ENCODE measurements at regions not wholly inside any gene's neighbourhood (a gene's known extent, or its start where the extent isn't known, plus 50 kb on each side); places are given as distances from the start of the nearest gene placed in this dataset.

DNA sequence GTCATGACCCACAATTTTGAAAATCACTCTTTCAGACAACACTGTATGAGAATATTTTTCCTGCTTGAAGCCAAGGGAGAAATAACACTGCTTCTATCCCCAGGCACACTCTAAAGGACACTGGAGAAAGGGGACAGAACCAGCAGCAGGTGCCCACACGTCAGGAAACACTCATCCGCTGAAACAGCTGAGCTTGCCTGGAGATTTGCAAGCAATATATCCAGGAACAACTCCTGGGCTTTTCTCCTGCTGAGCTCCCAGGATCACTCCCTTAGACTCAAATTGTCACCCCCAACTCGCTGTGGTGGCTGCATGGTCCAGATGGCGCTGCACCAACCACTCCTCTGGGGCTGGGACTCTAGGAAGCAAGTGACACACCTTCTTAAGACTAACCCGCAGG, 186.7 kb downstream of the ARL4C start:
- H3K27ac ChIP-seq (ENCODE audit: insufficient read depth, low read depth, low read length): no peak overlapping the region
- no peaks in the 10 kb centered on the region for H4K20me1 ChIP-seq (replicated peaks; ENCODE audit: control insufficient read depth, extremely low read depth, insufficient read depth, low read length)
- no peaks in the 10 kb centered on the region for H3K79me2 ChIP-seq (ENCODE audit: control insufficient read depth, insufficient read depth, low read length)
- CTCF ChIA-PET: no interaction called here
- no peak overlapping the region for H3K9ac ChIP-seq (replicated peaks; ENCODE audit: extremely low read depth, insufficient read depth, low read length)
- FAIRE-seq (no peak), DNase-seq (ENCODE audit: low read depth, low spot score) (no peak)
- POLR2A ChIA-PET: no interaction called here
- H2AFZ ChIP-seq (ENCODE audit: low read depth, low read length): no peak overlapping the region
- peaks cover 3 to 4% of the 10 kb centered on the region in 2 experiments for H3K27me3 ChIP-seq (ENCODE audit: control insufficient read depth in 2 of 2, insufficient read depth in 2 of 2, low read length in 2 of 2)
- no peaks in the 10 kb centered on the region for H3K36me3 ChIP-seq (ENCODE audit: control insufficient read depth in 2 of 2, extremely low read depth in 1 of 2, insufficient read depth in 2 of 2, low read length in 2 of 2)
- TF ChIP-seq FOS (IDR thresholded peaks at IDR 0.05; ENCODE audit: borderline replicate concordance, insufficient read depth, low read length): no peak
- no peak for TF ChIP-seq POLR2AphosphoS5 (IDR thresholded peaks at IDR 0.05; ENCODE audit: insufficient read depth, low read depth, low read length)
- no peak for TF ChIP-seq POLR2A (IDR thresholded peaks at IDR 0.05; ENCODE audit: low read depth, low read length)
- TF ChIP-seq EZH2 (IDR thresholded peaks at IDR 0.05; ENCODE audit: borderline replicate concordance, low read depth, low read length, severe bottlenecking): no peak
- TF ChIP-seq, protein P1, sequence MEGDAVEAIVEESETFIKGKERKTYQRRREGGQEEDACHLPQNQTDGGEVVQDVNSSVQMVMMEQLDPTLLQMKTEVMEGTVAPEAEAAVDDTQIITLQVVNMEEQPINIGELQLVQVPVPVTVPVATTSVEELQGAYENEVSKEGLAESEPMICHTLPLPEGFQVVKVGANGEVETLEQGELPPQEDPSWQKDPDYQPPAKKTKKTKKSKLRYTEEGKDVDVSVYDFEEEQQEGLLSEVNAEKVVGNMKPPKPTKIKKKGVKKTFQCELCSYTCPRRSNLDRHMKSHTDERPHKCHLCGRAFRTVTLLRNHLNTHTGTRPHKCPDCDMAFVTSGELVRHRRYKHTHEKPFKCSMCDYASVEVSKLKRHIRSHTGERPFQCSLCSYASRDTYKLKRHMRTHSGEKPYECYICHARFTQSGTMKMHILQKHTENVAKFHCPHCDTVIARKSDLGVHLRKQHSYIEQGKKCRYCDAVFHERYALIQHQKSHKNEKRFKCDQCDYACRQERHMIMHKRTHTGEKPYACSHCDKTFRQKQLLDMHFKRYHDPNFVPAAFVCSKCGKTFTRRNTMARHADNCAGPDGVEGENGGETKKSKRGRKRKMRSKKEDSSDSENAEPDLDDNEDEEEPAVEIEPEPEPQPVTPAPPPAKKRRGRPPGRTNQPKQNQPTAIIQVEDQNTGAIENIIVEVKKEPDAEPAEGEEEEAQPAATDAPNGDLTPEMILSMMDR (IDR thresholded peaks at IDR 0.05; ENCODE audit: extremely low read depth in 1 of 2, insufficient read depth in 1 of 2, low read depth in 1 of 2, low read length in 2 of 2): no peak
- H3K4me1 ChIP-seq (ENCODE audit: control insufficient read depth, extremely low read depth, insufficient read depth, low read length): no peaks in the 10 kb centered on the region
- no peak overlapping the region for H3K4me3 ChIP-seq (replicated peaks in 1 of 3; ENCODE audit: insufficient read depth in 1 of 3, low read depth in 1 of 3, low read length in 3 of 3)
- H3K9me3 ChIP-seq (replicated peaks; ENCODE audit: control insufficient read depth, insufficient read depth, low read length): no peaks in the 10 kb centered on the region
- no peak overlapping the region for H3K4me2 ChIP-seq (ENCODE audit: insufficient read depth, low read length)
- dilution Hi-C loops (cut with MboI; ENCODE audit: extremely low pct_ligation_motif_present, low sequenced_read_pairs): no loop called here
- intact Hi-C loops (cut with micrococcal nuclease): no loop called here
- H3K9me1 ChIP-seq (replicated peaks; ENCODE audit: control insufficient read depth, extremely low read depth, insufficient read depth, low read length): no peaks in the 10 kb centered on the region
- BruUV-seq (replicated peaks): no TSS peak

DNA sequence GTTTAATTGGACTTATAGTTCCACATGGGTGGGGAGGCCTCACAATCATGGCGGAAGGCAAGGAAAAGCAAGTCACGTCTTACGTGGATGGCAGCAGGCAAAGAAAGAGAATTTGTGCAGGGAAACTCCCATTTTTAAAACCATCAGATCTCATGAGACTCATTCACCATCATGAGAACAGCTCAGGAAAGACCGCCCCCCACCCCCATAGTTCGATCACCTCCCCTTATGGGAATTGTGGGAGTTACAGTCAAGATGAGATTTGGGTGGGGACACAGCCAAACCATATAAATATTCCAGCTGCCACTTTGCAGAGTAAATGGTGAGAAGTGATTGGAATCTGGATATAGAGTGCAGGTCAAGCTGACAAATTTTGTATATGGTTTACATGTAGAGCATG, 187.4 kb downstream of the ARL4C start:
- H3K79me2 ChIP-seq (ENCODE audit: control insufficient read depth, insufficient read depth, low read length): no peaks in the 10 kb centered on the region
- no peaks in the 10 kb centered on the region for H4K20me1 ChIP-seq (replicated peaks; ENCODE audit: control insufficient read depth, extremely low read depth, insufficient read depth, low read length)
- no peak overlapping the region for H3K27ac ChIP-seq (ENCODE audit: insufficient read depth, low read depth, low read length)
- H3K9me1 ChIP-seq (replicated peaks; ENCODE audit: control insufficient read depth, extremely low read depth, insufficient read depth, low read length): no peaks in the 10 kb centered on the region
- dilution Hi-C loops (cut with MboI; ENCODE audit: extremely low pct_ligation_motif_present, low sequenced_read_pairs): no loop called here
- no peak overlapping the region for H3K4me2 ChIP-seq (ENCODE audit: insufficient read depth, low read length)
- no peaks in the 10 kb centered on the region for H3K9me3 ChIP-seq (replicated peaks; ENCODE audit: control insufficient read depth, insufficient read depth, low read length)
- ChIA-PET CTCF (interaction anchor here (0.9 kb wide), 1 partner anchor 10 kb away, joined by 3 read pairs; no protein-coding TSS in a partner anchor), POLR2A (no interaction called here)
- H3K36me3 ChIP-seq (ENCODE audit: control insufficient read depth in 2 of 2, extremely low read depth in 1 of 2, insufficient read depth in 2 of 2, low read length in 2 of 2): no peaks in the 10 kb centered on the region
- H3K9ac ChIP-seq (replicated peaks; ENCODE audit: extremely low read depth, insufficient read depth, low read length): no peak overlapping the region
- DNase-seq (ENCODE audit: low read depth, low spot score) (no peak), FAIRE-seq (no peak)
- H2AFZ ChIP-seq (ENCODE audit: low read depth, low read length): no peak overlapping the region
- intact Hi-C loops (cut with micrococcal nuclease): no loop called here
- no TSS peak for BruUV-seq (replicated peaks)
- no peak overlapping the region for H3K4me3 ChIP-seq (replicated peaks in 1 of 3; ENCODE audit: insufficient read depth in 1 of 3, low read depth in 1 of 3, low read length in 3 of 3)
- H3K4me1 ChIP-seq (ENCODE audit: control insufficient read depth, extremely low read depth, insufficient read depth, low read length): no peaks in the 10 kb centered on the region
- TF ChIP-seq JUN (IDR thresholded peaks at IDR 0.05; ENCODE audit: borderline replicate concordance, insufficient read depth, insufficient read length, low read depth): no peak
- no peak for TF ChIP-seq POLR2AphosphoS5 (IDR thresholded peaks at IDR 0.05; ENCODE audit: insufficient read depth, low read depth, low read length)
- no peak for TF ChIP-seq EZH2 (IDR thresholded peaks at IDR 0.05; ENCODE audit: borderline replicate concordance, low read depth, low read length, severe bottlenecking)
- TF ChIP-seq POLR2A (IDR thresholded peaks at IDR 0.05; ENCODE audit: low read depth, low read length): no peak
- no peak for TF ChIP-seq FOS (IDR thresholded peaks at IDR 0.05; ENCODE audit: borderline replicate concordance, insufficient read depth, low read length)
- TF ChIP-seq MYC (IDR thresholded peaks at IDR 0.05; ENCODE audit: low read depth, low read length): no peak
- TF ChIP-seq, protein P2, sequence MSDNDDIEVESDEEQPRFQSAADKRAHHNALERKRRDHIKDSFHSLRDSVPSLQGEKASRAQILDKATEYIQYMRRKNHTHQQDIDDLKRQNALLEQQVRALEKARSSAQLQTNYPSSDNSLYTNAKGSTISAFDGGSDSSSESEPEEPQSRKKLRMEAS (IDR thresholded peaks at IDR 0.05; ENCODE audit: insufficient read depth, insufficient read length): no peak
- no peak for TF ChIP-seq GATA2 (IDR thresholded peaks at IDR 0.05; ENCODE audit: insufficient read depth, insufficient read length, low read depth, low read length)
- peaks cover 4 to 7% of the 10 kb centered on the region in 2 experiments for H3K27me3 ChIP-seq (ENCODE audit: control insufficient read depth in 2 of 2, insufficient read depth in 2 of 2, low read length in 2 of 2)
